Activated CD8-positive, alpha-beta T cell treated with anti-CD3 and anti-CD28 coated beads for 36 hours (primary cell): ENCODE measurements at regions not wholly inside any gene's neighbourhood (a gene's known extent, or its start where the extent isn't known, plus 50 kb on each side); places are given as distances from the start of the nearest gene placed in this dataset.
"Not testable (repeated sequence)": the region's sequence is repeated elsewhere in the genome, so short reads cannot be mapped to it uniquely, and the experiment has no call there.

Experiments
- ATAC-seq: fragments of 200-7000 bp; cut with Tn5 transposase; one replicate; pipeline ENCODE4 v1.10.0; 2021; ENCODE audit warnings: mild to moderate bottlenecking, moderate library complexity
- CTCF ChIA-PET: fragments of 350-600 bp; sonication (Branson Sonifier 250); formaldehyde crosslinking; loops from one replicate; lab custom pipeline; 2021; ENCODE audit warnings: antibody characterized with exemption; lab: Charles Lee
- POLR2A ChIA-PET: fragments of 350-600 bp; sonication (Branson Sonifier 250); formaldehyde crosslinking; loops from one replicate; lab custom pipeline; 2021; ENCODE audit warnings: antibody characterized with exemption; lab: Charles Lee
- DNase-seq: peaks from one replicate; pipeline ENCODE4 v3.0.0-alpha.2; 2020
- H3K27ac Mint-ChIP-seq: one replicate; pipeline ENCODE4 v1.8.0; 2021; ENCODE audit warnings: mild to moderate bottlenecking, mixed read lengths
- H3K27me3 Mint-ChIP-seq: one replicate; pipeline ENCODE4 v1.8.0; 2021; ENCODE audit warnings: mixed read lengths
- H3K36me3 Mint-ChIP-seq: one replicate; pipeline ENCODE4 v1.8.0; 2021; ENCODE audit warnings: low read depth, mixed read lengths
- H3K4me1 Mint-ChIP-seq: one replicate; pipeline ENCODE4 v1.8.0; 2021; ENCODE audit warnings: low read depth, mixed read lengths
- H3K4me3 Mint-ChIP-seq: one replicate; pipeline ENCODE4 v1.8.0; 2021; ENCODE audit warnings: mild to moderate bottlenecking, moderate library complexity, mixed read lengths
- H3K9me3 Mint-ChIP-seq: one replicate; pipeline ENCODE4 v1.8.0; 2021; ENCODE audit warnings: mixed read lengths
- CTCF ChIP-seq: fragments of 200-600 bp; IDR thresholded peaks from one replicate; pipeline ENCODE4 v1.8.0; 2022; ENCODE audit warnings: antibody characterized with exemption, mild to moderate bottlenecking
- intact Hi-C: fragments of 100-400 bp; cut with micrococcal nuclease; formaldehyde crosslinking; loops from one replicate; pipeline ENCODE4 v1.10.0; 2022

- ChIA-PET CTCF (no interaction called here), POLR2A (no interaction called here)
- ATAC-seq (no peak), DNase-seq (no peak)
- peaks cover 38% of the 10 kb centered on the region for H3K27me3 Mint-ChIP-seq
- no peaks in the 10 kb centered on the region for H3K36me3 Mint-ChIP-seq
- no peak overlapping the region for H3K27ac Mint-ChIP-seq
- no peak for TF ChIP-seq CTCF
- H3K9me3 Mint-ChIP-seq, result no peaks in the 10 kb centered on the region
- no peak overlapping the region for H3K4me3 Mint-ChIP-seq
- H3K4me1 Mint-ChIP-seq, result peaks cover 3% of the 10 kb centered on the region
- intact Hi-C loops, result no loop called here
Measured at GRCh38 chr3:184496933-184497332, 64.7 kb upstream of the EPHB3 start.

GRCh38 chr3:184497804-184498203 is 63.8 kb upstream of the EPHB3 start:
- no peak overlapping the region for H3K4me3 Mint-ChIP-seq
- no peak for TF ChIP-seq CTCF
- ChIA-PET CTCF (no interaction called here), POLR2A (no interaction called here)
- peaks cover 35% of the 10 kb centered on the region for H3K27me3 Mint-ChIP-seq
- peaks cover 3% of the 10 kb centered on the region for H3K9me3 Mint-ChIP-seq
- ATAC-seq, result no peak
- intact Hi-C loops, result no loop called here
- no peaks in the 10 kb centered on the region for H3K36me3 Mint-ChIP-seq
- no peak for DNase-seq
- no peak overlapping the region for H3K27ac Mint-ChIP-seq
- no peaks in the 10 kb centered on the region for H3K4me1 Mint-ChIP-seq

DNA sequence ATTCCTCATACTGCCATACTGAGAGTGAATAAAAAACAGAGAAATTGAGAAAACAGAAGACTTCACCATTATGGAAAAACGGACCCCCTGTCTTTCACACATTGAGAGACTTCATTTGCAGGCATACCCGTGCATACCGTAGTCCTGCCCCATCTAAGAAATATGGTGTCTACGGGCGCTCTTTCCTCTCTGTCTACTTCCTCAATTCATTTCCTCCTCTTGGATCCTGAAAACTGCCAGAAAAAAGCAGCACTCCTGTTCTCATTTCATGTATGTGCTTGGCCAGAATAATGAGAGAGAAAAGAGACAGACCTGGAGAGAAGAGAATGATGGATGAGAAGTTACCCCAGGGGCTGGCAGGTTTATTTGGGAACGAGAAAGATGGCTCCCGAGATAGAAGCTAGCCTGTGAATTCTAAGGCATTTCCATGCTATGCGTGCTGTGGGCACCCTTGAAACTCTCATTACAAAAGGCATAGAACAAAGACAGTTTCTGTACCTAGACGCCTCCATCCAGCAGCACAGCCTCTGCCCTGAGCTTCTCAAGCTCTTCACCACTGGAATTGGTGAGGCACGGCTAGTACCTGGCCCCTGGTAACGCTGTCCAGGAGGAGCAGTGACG is 62.5 kb upstream of the EPHB3 start:
- DNase-seq (no peak), ATAC-seq (no peak)
- H3K36me3 Mint-ChIP-seq, result no peaks in the 10 kb centered on the region
- no peak for TF ChIP-seq CTCF
- intact Hi-C loops, result no loop called here
- no peak overlapping the region for H3K4me3 Mint-ChIP-seq
- peaks cover 26% of the 10 kb centered on the region for H3K27me3 Mint-ChIP-seq
- H3K9me3 Mint-ChIP-seq, result peaks cover 3% of the 10 kb centered on the region
- H3K27ac Mint-ChIP-seq, result no peak overlapping the region
- no peaks in the 10 kb centered on the region for H3K4me1 Mint-ChIP-seq
- ChIA-PET POLR2A (no interaction called here), CTCF (interaction anchor here (0.9 to 1.6 kb wide), 3 partner anchors 15 to 127 kb away, joined by 3 to 6 read pairs (median 4); no protein-coding TSS in a partner anchor)

DNA sequence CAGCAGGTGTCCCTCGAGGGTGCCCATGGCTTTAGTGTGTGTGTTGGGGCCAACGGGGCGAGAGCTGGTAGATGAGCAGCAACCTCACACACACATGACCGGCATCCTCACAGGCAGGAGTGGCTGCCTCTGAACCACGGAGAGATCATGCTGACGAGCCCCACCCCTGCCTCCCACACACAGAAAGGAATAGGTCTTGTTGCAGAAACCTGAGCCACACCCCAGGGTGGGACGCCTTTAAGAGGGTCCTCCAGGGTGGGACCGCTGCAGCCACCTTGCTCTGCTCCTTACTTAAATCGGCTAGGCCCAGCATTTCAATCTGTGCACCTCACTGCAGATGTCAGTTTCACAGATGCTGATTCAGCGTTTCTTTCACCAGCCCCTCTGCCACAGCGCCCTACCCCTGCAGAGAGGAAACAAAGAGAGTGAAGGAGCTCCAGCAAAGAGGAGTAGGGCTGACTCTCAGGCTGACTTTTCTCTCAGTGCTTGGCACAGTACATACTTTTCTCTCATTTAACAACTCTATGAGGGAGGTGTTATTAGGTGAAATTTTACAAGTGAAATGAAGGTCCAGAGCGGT is 61.2 kb upstream of the EPHB3 start:
- TF ChIP-seq CTCF, result no peak
- ATAC-seq (no peak), DNase-seq (no peak)
- peaks cover 3% of the 10 kb centered on the region for H3K9me3 Mint-ChIP-seq
- peaks cover 21% of the 10 kb centered on the region for H3K27me3 Mint-ChIP-seq
- H3K36me3 Mint-ChIP-seq, result no peaks in the 10 kb centered on the region
- intact Hi-C loops, result no loop called here
- no peak overlapping the region for H3K4me3 Mint-ChIP-seq
- no peaks in the 10 kb centered on the region for H3K4me1 Mint-ChIP-seq
- H3K27ac Mint-ChIP-seq, result no peak overlapping the region
- ChIA-PET POLR2A (no interaction called here), CTCF (interaction anchor here (0.6 to 1.6 kb wide), 3 partner anchors 11 to 129 kb away, joined by 3 to 4 read pairs (median 3); no protein-coding TSS in a partner anchor)

DNA sequence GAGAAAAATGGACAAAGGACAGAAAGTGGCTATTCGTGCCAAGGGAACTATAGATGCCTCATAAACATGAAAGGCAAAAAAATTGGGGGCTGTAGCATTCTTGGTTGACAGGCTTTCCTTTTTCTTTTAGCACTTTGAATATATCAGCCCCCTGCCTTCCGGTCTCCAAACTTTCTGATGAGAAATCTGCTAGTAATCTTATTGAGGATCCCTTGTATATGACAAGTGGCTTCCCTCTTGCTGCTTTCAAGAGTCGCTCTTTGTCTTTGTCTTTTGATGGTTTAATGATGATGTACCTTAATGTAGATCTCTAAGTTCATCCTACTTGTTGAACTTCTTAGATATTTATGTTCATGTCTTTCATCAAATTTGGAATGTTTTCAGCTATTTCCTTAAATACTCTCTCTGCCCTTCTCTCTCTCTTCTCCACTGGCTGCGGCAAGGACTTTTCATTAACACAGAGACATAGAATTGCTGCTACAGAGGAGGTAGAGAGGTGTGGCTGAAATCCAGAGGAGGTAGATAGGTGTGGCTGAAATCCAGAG is 59.4 kb upstream of the EPHB3 start:
- CTCF ChIA-PET, result no interaction called here
- intact Hi-C loops, result no loop called here
- POLR2A ChIA-PET, result no interaction called here
- Mint-ChIP-seq H3K27ac (no peak overlapping the region), H3K4me3 (no peak overlapping the region), H3K36me3 (no peaks in the 10 kb centered on the region), H3K27me3 (peaks cover 17% of the 10 kb centered on the region), H3K9me3 (peaks cover 3% of the 10 kb centered on the region), H3K4me1 (no peaks in the 10 kb centered on the region)
- ATAC-seq (no peak), DNase-seq (no peak)
- no peak for TF ChIP-seq CTCF

DNA sequence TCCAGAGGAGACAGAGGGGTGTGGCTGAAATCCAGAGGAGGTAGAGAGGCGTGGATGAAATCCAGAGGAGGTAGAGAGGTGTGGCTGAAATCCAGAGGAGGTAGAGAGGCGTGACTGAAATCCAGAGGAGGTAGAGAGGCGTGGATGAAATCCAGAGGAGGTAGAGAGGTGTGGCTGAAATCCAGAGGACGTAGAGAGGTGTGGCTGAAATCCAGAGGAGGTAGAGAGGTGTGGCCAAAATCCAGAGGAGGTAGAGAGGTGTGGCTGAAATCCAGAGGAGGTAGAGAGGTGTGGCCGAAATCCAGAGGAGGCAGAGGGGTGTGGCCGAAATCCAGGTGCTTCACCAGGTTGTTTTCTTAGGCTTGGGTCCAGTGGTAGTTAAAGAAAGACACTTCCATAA is 58.7 kb upstream of the EPHB3 start:
- H3K9me3 Mint-ChIP-seq, H3K36me3 Mint-ChIP-seq, ATAC-seq, DNase-seq, intact Hi-C loops, H3K27ac Mint-ChIP-seq, POLR2A ChIA-PET, H3K4me3 Mint-ChIP-seq, H3K4me1 Mint-ChIP-seq: not testable (repeated sequence)
- H3K27me3 Mint-ChIP-seq, result peaks cover 16% of the 10 kb centered on the region
- CTCF ChIA-PET, result interaction anchor here (2.2 kb wide), 1 partner anchor 11 kb away, joined by 9 read pairs; no protein-coding TSS in a partner anchor
